K562 (cell line): ENCODE measurements at regions not wholly inside any gene's neighbourhood (a gene's known extent, or its start where the extent isn't known, plus 50 kb on each side); places are given as distances from the start of the nearest gene placed in this dataset.

Experiments used
- ESRRA ChIP-seq: fragments of 450-650 bp; IDR thresholded peaks from 2 replicates; pipeline ENCODE4 v1.6.1; 2014; ENCODE audit warnings: low read depth, mild to moderate bottlenecking, moderate library complexity, borderline replicate concordance
- MCM3 ChIP-seq: fragments of 450-650 bp; IDR thresholded peaks from 2 replicates; pipeline ENCODE4 v1.6.1; 2016
- ZNF174 ChIP-seq: fragments of 250-450 bp; sonication (Bioruptor Pico); IDR thresholded peaks from 2 replicates; pipeline ENCODE4 v1.4.0; 2020; ENCODE audit warnings: mild to moderate bottlenecking
- ZNF766 ChIP-seq: fragments of 200-800 bp; sonication (Bioruptor generic); conservative IDR thresholded peaks from 2 replicates; pipeline ENCODE4 v1.6.1; 2016; ENCODE audit warnings: missing genetic modification characterization, missing compliant biosample characterization
- TF ChIP-seq, protein P1 (sequence below), 2 experiments: fragments of 450-650 bp; IDR thresholded peaks; 2 replicates each; pipeline ENCODE4 v1.6.1; 2018; ENCODE audit warnings: mild to moderate bottlenecking in 2 of 2, low read depth in 1 of 2; ENCODE audit not compliant: partially characterized antibody in 2 of 2
- TF ChIP-seq, protein P2 (sequence below): fragments of 250-450 bp; sonication (Bioruptor Pico); IDR thresholded peaks from 2 replicates; pipeline ENCODE4 v1.9.0; 2021; ENCODE audit warnings: mild to moderate bottlenecking, inconsistent platforms
- TF ChIP-seq, protein P3 (sequence below): fragments of 450-650 bp; IDR thresholded peaks from 2 replicates; pipeline ENCODE4 v1.6.1; 2016

DNA sequence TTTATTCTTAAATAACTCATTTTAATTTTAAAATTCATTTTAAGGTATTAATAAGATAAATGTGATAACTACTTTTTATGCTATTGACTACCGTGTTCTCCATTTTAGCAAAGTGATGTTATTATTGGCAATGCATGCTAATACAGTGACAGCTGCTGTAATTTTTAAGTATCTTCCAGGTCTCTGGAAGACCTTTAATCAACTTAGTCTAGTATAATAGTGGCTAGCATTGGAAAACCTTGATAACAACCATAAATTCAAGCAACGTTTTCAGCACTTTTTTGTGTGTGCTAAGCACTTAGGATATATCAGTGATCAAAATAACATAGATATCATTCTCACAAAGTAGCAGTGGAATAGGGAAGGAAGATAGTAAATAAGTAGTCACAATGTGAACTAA, 230.9 kb upstream of the MAGI2 start:
- TF ChIP-seq ESRRA (no peak), ZNF174 (no peak), MCM3 (no peak), ZNF766 (CRISPR knock-in tag) (no peak)
- TF ChIP-seq, protein P1, sequence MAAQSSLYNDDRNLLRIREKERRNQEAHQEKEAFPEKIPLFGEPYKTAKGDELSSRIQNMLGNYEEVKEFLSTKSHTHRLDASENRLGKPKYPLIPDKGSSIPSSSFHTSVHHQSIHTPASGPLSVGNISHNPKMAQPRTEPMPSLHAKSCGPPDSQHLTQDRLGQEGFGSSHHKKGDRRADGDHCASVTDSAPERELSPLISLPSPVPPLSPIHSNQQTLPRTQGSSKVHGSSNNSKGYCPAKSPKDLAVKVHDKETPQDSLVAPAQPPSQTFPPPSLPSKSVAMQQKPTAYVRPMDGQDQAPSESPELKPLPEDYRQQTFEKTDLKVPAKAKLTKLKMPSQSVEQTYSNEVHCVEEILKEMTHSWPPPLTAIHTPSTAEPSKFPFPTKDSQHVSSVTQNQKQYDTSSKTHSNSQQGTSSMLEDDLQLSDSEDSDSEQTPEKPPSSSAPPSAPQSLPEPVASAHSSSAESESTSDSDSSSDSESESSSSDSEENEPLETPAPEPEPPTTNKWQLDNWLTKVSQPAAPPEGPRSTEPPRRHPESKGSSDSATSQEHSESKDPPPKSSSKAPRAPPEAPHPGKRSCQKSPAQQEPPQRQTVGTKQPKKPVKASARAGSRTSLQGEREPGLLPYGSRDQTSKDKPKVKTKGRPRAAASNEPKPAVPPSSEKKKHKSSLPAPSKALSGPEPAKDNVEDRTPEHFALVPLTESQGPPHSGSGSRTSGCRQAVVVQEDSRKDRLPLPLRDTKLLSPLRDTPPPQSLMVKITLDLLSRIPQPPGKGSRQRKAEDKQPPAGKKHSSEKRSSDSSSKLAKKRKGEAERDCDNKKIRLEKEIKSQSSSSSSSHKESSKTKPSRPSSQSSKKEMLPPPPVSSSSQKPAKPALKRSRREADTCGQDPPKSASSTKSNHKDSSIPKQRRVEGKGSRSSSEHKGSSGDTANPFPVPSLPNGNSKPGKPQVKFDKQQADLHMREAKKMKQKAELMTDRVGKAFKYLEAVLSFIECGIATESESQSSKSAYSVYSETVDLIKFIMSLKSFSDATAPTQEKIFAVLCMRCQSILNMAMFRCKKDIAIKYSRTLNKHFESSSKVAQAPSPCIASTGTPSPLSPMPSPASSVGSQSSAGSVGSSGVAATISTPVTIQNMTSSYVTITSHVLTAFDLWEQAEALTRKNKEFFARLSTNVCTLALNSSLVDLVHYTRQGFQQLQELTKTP (IDR thresholded peaks at IDR 0.05; ENCODE audit: low read depth in 1 of 2, partially characterized antibody in 2 of 2) = no peak
- TF ChIP-seq, protein P2, sequence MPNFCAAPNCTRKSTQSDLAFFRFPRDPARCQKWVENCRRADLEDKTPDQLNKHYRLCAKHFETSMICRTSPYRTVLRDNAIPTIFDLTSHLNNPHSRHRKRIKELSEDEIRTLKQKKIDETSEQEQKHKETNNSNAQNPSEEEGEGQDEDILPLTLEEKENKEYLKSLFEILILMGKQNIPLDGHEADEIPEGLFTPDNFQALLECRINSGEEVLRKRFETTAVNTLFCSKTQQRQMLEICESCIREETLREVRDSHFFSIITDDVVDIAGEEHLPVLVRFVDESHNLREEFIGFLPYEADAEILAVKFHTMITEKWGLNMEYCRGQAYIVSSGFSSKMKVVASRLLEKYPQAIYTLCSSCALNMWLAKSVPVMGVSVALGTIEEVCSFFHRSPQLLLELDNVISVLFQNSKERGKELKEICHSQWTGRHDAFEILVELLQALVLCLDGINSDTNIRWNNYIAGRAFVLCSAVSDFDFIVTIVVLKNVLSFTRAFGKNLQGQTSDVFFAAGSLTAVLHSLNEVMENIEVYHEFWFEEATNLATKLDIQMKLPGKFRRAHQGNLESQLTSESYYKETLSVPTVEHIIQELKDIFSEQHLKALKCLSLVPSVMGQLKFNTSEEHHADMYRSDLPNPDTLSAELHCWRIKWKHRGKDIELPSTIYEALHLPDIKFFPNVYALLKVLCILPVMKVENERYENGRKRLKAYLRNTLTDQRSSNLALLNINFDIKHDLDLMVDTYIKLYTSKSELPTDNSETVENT (CRISPR knock-in tag) = no peak
- TF ChIP-seq, protein P3, sequence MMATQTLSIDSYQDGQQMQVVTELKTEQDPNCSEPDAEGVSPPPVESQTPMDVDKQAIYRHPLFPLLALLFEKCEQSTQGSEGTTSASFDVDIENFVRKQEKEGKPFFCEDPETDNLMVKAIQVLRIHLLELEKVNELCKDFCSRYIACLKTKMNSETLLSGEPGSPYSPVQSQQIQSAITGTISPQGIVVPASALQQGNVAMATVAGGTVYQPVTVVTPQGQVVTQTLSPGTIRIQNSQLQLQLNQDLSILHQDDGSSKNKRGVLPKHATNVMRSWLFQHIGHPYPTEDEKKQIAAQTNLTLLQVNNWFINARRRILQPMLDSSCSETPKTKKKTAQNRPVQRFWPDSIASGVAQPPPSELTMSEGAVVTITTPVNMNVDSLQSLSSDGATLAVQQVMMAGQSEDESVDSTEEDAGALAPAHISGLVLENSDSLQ = no peak
